ENCODE measurements at regions not wholly inside any gene's neighbourhood (a gene's known extent, or its start where the extent isn't known, plus 50 kb on each side); places are given as distances from the start of the nearest gene placed in this dataset.

- DNase-seq (ENCODE audit: low read depth in 1 of 2, low spot score in 1 of 2) = no peak
Measured at GRCh38 chr10:21099291-21100062, 202.4 kb upstream of the NEBL start.

- DNase-seq (ENCODE audit: low read depth in 1 of 2, low spot score in 1 of 2) = no peak
Measured at GRCh38 chr10:21097926-21098355, 200.8 kb upstream of the NEBL start.

- no peak for DNase-seq (ENCODE audit: low read depth in 1 of 2, low spot score in 1 of 2)
Measured at GRCh38 chr10:21095494-21096055, 198.5 kb upstream of the NEBL start.

- DNase-seq (ENCODE audit: low read depth in 1 of 2, low spot score in 1 of 2) = no peak
Measured at GRCh38 chr10:21095073-21095472, 198.0 kb upstream of the NEBL start.

GRCh38 chr10:21092683-21093524 lies 195.8 kb upstream of the NEBL start:
- no peak for DNase-seq (ENCODE audit: low read depth in 1 of 2, low spot score in 1 of 2)

- DNase-seq (ENCODE audit: low read depth in 1 of 2, low spot score in 1 of 2) = no peak
Measured at GRCh38 chr10:21090609-21091082, 193.5 kb upstream of the NEBL start.

- DNase-seq (ENCODE audit: low read depth in 1 of 2, low spot score in 1 of 2) = no peak
Measured at GRCh38 chr10:21087476-21087875, 190.4 kb upstream of the NEBL start.

GRCh38 chr10:21084700-21085099 lies 187.6 kb upstream of the NEBL start:
- no peak for DNase-seq (ENCODE audit: low read depth in 1 of 2, low spot score in 1 of 2)

GRCh38 chr10:21083861-21084260 lies 186.8 kb upstream of the NEBL start:
- no peak for DNase-seq (ENCODE audit: low read depth in 1 of 2, low spot score in 1 of 2)

- no peak for DNase-seq (ENCODE audit: low read depth in 1 of 2, low spot score in 1 of 2)
Measured at GRCh38 chr10:21082206-21082605, 185.1 kb upstream of the NEBL start.

GRCh38 chr10:21080261-21080660 lies 183.2 kb upstream of the NEBL start:
- DNase-seq (ENCODE audit: low read depth in 1 of 2, low spot score in 1 of 2) = no peak

- DNase-seq (ENCODE audit: low read depth in 1 of 2, low spot score in 1 of 2) = no peak
Measured at GRCh38 chr10:21079330-21079658, 182.2 kb upstream of the NEBL start.

- no peak for DNase-seq (ENCODE audit: low read depth in 1 of 2, low spot score in 1 of 2)
Measured at GRCh38 chr10:21078410-21079329, 181.6 kb upstream of the NEBL start.

- no peak for DNase-seq (ENCODE audit: low read depth in 1 of 2, low spot score in 1 of 2)
Measured at GRCh38 chr10:21077681-21078080, 180.6 kb upstream of the NEBL start.

- DNase-seq (ENCODE audit: low read depth in 1 of 2, low spot score in 1 of 2) = no peak
Measured at GRCh38 chr10:21076381-21076780, 179.3 kb upstream of the NEBL start.

GRCh38 chr10:21075880-21076279 lies 178.8 kb upstream of the NEBL start:
- no peak for DNase-seq (ENCODE audit: low read depth in 1 of 2, low spot score in 1 of 2)

GRCh38 chr10:21071001-21071673 lies 174.0 kb upstream of the NEBL start:
- no peak for DNase-seq (ENCODE audit: low read depth in 1 of 2, low spot score in 1 of 2)

- no peak for DNase-seq (ENCODE audit: low read depth in 1 of 2, low spot score in 1 of 2)
Measured at GRCh38 chr10:21069929-21070700, 173.0 kb upstream of the NEBL start.

- no peak for DNase-seq (ENCODE audit: low read depth in 1 of 2, low spot score in 1 of 2)
Measured at GRCh38 chr10:21069278-21069677, 172.2 kb upstream of the NEBL start.
